Activated CD4-positive, alpha-beta T cell treated with anti-CD3 and anti-CD28 coated beads for 48 hours (primary cell): ENCODE measurements at regions not wholly inside any gene's neighbourhood (a gene's known extent, or its start where the extent isn't known, plus 50 kb on each side); places are given as distances from the start of the nearest gene placed in this dataset.

Source experiments
- DNase-seq: peaks from one replicate; pipeline ENCODE4 v3.0.0-alpha.2; 2020

DNA sequence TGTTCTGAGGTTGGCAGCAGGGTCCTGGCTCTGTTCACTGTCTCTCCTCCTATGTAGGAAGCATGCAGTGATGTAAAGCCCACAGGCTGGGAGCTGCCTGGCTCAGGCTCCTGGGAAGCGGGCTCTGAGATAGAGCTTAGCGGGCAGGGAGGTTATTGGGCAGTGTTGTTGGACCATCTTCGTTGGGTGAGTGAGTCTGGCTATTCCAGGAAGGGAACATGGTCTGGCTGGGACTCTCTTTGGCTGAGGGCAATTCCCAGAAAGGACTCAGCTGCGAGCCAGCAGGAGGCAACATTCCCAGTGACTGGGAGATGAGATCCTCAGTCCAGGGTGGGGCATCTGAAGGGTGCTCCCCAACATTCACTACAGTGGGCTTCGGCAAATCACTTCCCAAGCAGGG is 96.2 kb downstream of the CCDC185 start:
- no peak for DNase-seq

DNA sequence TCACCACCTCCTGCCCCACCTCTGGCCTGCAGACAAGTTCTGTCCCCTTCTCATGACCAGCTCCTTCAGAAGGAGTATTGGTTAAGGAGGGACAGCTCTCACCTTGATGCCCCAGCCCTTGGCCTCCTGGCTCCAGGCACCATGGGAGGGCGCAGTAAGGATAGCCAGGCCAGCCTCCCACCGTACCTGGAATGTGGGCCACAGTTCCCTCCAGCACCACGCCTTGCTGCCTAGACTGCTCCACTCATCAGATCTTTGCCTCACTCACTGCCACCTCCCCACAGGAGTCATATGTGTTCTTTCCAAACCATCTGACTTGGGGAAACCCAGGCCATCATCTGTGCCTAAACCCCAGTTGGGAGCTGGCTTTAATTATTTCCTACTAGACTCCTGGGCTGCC is 97.0 kb downstream of the CCDC185 start:
- DNase-seq: no peak
